Inferior parietal cortex (tissue), 1 donor: ENCODE measurements at regions not wholly inside any gene's neighbourhood (a gene's known extent, or its start where the extent isn't known, plus 50 kb on each side); places are given as distances from the start of the nearest gene placed in this dataset.
"Not testable (repeated sequence)": the region's sequence is repeated elsewhere in the genome, so short reads cannot be mapped to it uniquely, and the experiment has no call there.

Experiments
- DNase-seq: peaks from one replicate; pipeline ENCODE4 v3.0.0-alpha.2; 2016; ENCODE audit errors: extremely low spot score

- no peak for DNase-seq
These were observed 540.8 kb downstream of the INSC start for GRCh38 chr11:15655552-15655951.

GRCh38 chr11:15657264-15657663, 542.5 kb downstream of the INSC start:
- DNase-seq, result no peak

GRCh38 chr11:15660496-15660895, 545.8 kb downstream of the INSC start:
- no peak for DNase-seq

GRCh38 chr11:15662285-15662684, 547.6 kb downstream of the INSC start:
- no peak for DNase-seq

GRCh38 chr11:15663777-15664218, 549.1 kb downstream of the INSC start:
- no peak for DNase-seq

GRCh38 chr11:15665368-15665871, 550.7 kb downstream of the INSC start:
- DNase-seq, result no peak

- no peak for DNase-seq
These were observed 552.5 kb downstream of the INSC start for GRCh38 chr11:15667127-15667725.

GRCh38 chr11:15668718-15669117, 554.0 kb downstream of the INSC start:
- no peak for DNase-seq

- DNase-seq, result no peak
These were observed 555.9 kb downstream of the INSC start for GRCh38 chr11:15670520-15671070.

GRCh38 chr11:15671216-15671615, 556.5 kb downstream of the INSC start:
- DNase-seq, result no peak

GRCh38 chr11:15672825-15673224, 558.1 kb downstream of the INSC start:
- no peak for DNase-seq

GRCh38 chr11:15673408-15673831, 558.7 kb downstream of the INSC start:
- no peak for DNase-seq

- DNase-seq, result no peak
These were observed 560.0 kb downstream of the INSC start for GRCh38 chr11:15674756-15675155.

GRCh38 chr11:15675683-15676082, 561.0 kb downstream of the INSC start:
- DNase-seq, result no peak

GRCh38 chr11:15677181-15677580, 562.5 kb downstream of the INSC start:
- DNase-seq, result no peak

- no peak for DNase-seq
These were observed 568.8 kb downstream of the INSC start for GRCh38 chr11:15683528-15683927.

GRCh38 chr11:15685306-15685705, 570.6 kb downstream of the INSC start:
- DNase-seq, result no peak

GRCh38 chr11:15686259-15686658, 571.5 kb downstream of the INSC start:
- DNase-seq, result not testable (repeated sequence)

- no peak for DNase-seq
These were observed 572.6 kb downstream of the INSC start for GRCh38 chr11:15687342-15687741.

GRCh38 chr11:15688351-15688792, 573.6 kb downstream of the INSC start:
- no peak for DNase-seq

GRCh38 chr11:15690320-15690719, 575.6 kb downstream of the INSC start:
- DNase-seq, result no peak

GRCh38 chr11:15692739-15693138, 578.0 kb downstream of the INSC start:
- DNase-seq, result no peak

- no peak for DNase-seq
These were observed 580.5 kb downstream of the INSC start for GRCh38 chr11:15695096-15695721.
